ENCODE measurements at regions not wholly inside any gene's neighbourhood (a gene's known extent, or its start where the extent isn't known, plus 50 kb on each side); places are given as distances from the start of the nearest gene placed in this dataset.

- TF ChIP-seq LRRFIP1 (CRISPR knock-in tag; conservative IDR thresholded peaks at IDR 0.05) (no peak), ZNF432 (CRISPR knock-in tag; IDR thresholded peaks at IDR 0.05; ENCODE audit: borderline replicate concordance) (no peak), NR2C2 (CRISPR knock-in tag; IDR thresholded peaks at IDR 0.05; ENCODE audit: borderline replicate concordance) (no peak), HMGA1 (CRISPR knock-in tag; conservative IDR thresholded peaks at IDR 0.05) (no peak), XRCC5 (optimal IDR thresholded peaks at IDR 0.05; ENCODE audit: low read length) (no peak), JDP2 (CRISPR knock-in tag; IDR thresholded peaks at IDR 0.05; ENCODE audit: borderline replicate concordance) (no peak), ZNF30 (CRISPR knock-in tag; IDR thresholded peaks at IDR 0.05) (no peak), IKZF1 (IDR thresholded peaks at IDR 0.05) (no peak), ZNF784 (CRISPR knock-in tag; IDR thresholded peaks at IDR 0.05; ENCODE audit: borderline replicate concordance) (no peak)
These were observed 374.9 kb downstream of the TLE4 start (continued) for GRCh38 chr9:79946712-79947111.

- intact Hi-C loops (cut with micrococcal nuclease; ENCODE audit: unreplicated experiment) (no loop called here), in situ Hi-C loops (cut with HindIII; ENCODE audit: extremely low pct_ligation_motif_present, low pct_unique_long_range_greater_than_20kb) (no loop called here)
- BruUV-seq (replicated peaks) = no TSS peak
- CTCF ChIA-PET (ENCODE audit: low intra/inter-chr PET ratio, low total read pairs) = no interaction called here
- POLR2A ChIA-PET = no interaction called here
- no peak overlapping the region for H3K4me3 ChIP-seq (replicated peaks in 1 of 3; ENCODE audit: insufficient read depth in 1 of 3, low read depth in 2 of 3, low read length in 3 of 3)
- no peak overlapping the region for H3K9ac ChIP-seq (ENCODE audit: insufficient read depth, low read depth, low read length)
- no peaks in the 10 kb centered on the region for H3K36me3 ChIP-seq (replicated peaks in 1 of 2; ENCODE audit: control insufficient read depth in 1 of 2, insufficient read depth in 2 of 2, low read length in 2 of 2)
- H2AFZ ChIP-seq (ENCODE audit: low read length) = no peak overlapping the region
- no peaks in the 10 kb centered on the region for H4K20me1 ChIP-seq (ENCODE audit: insufficient read depth, low read length)
- H3K4me1 ChIP-seq (ENCODE audit: insufficient read depth, low read length) = no peaks in the 10 kb centered on the region
- H3K79me2 ChIP-seq (ENCODE audit: insufficient read depth, low read length) = no peaks in the 10 kb centered on the region
- H3K9me3 ChIP-seq (ENCODE audit: low read length) = peaks cover 18% of the 10 kb centered on the region
- ATAC-seq = no peak
- DNase-seq (ENCODE audit: low spot score) = no peak
- FAIRE-seq = no peak
- H3K4me2 ChIP-seq (ENCODE audit: low read depth, low read length) = no peak overlapping the region
- no peaks in the 10 kb centered on the region for H3K27me3 ChIP-seq (ENCODE audit: control insufficient read depth in 1 of 2, insufficient read depth in 2 of 2, low read length in 2 of 2)
- no peak overlapping the region for H3K27ac ChIP-seq (ENCODE audit: extremely low read length, insufficient read depth, low read length)
- no peak for TF ChIP-seq PAF1 (CRISPR knock-in tag; IDR thresholded peaks at IDR 0.05)
- TF ChIP-seq TP53 (CRISPR knock-in tag; conservative IDR thresholded peaks at IDR 0.05) = no peak
- no peak for TF ChIP-seq ARID3A (IDR thresholded peaks at IDR 0.05; ENCODE audit: low read depth, low read length)
- no peak for TF ChIP-seq TEAD3 (CRISPR knock-in tag; optimal IDR thresholded peaks at IDR 0.05; ENCODE audit: borderline replicate concordance)
- TF ChIP-seq ZNF567 (CRISPR knock-in tag; IDR thresholded peaks at IDR 0.05; ENCODE audit: borderline replicate concordance) = no peak
- no peak for TF ChIP-seq SMAD1 (CRISPR knock-in tag; IDR thresholded peaks at IDR 0.05; ENCODE audit: borderline replicate concordance, low read depth)
- TF ChIP-seq ZBTB3 (CRISPR knock-in tag; IDR thresholded peaks at IDR 0.05; ENCODE audit: borderline replicate concordance, low read depth) = no peak
- no peak for TF ChIP-seq ZNF704 (CRISPR knock-in tag; IDR thresholded peaks at IDR 0.05; ENCODE audit: borderline replicate concordance)
- no peak for TF ChIP-seq RBAK (CRISPR knock-in tag; IDR thresholded peaks at IDR 0.05)
- no peak for TF ChIP-seq ZNF225 (CRISPR knock-in tag; IDR thresholded peaks at IDR 0.05)
These were observed 373.7 kb downstream of the TLE4 start for GRCh38 chr9:79945495-79945894.
